ENCODE measurements at regions not wholly inside any gene's neighbourhood (a gene's known extent, or its start where the extent isn't known, plus 50 kb on each side); places are given as distances from the start of the nearest gene placed in this dataset.
A peak's percentile ranks its signal among the peaks of the same experiment; 100 is the strongest.

- no peak for DNase-seq
Observed at GRCh38 chr4:135201081-135201480, 999.5 kb upstream of the PABPC4L start.

- no peak for DNase-seq
Observed at GRCh38 chr4:135197641-135198040, 996.1 kb upstream of the PABPC4L start.

- DNase-seq: peak; percentile 12
Observed at GRCh38 chr4:135194477-135194876, 992.9 kb upstream of the PABPC4L start.

GRCh38 chr4:135192751-135193535 lies 991.4 kb upstream of the PABPC4L start:
- no peak for DNase-seq

- no peak for DNase-seq
Observed at GRCh38 chr4:135191596-135191995, 990.0 kb upstream of the PABPC4L start.

GRCh38 chr4:135186002-135186401 lies 984.4 kb upstream of the PABPC4L start:
- no peak for DNase-seq

GRCh38 chr4:135185256-135185655 lies 983.7 kb upstream of the PABPC4L start:
- no peak for DNase-seq

- DNase-seq: no peak
Observed at GRCh38 chr4:135184715-135185114, 983.1 kb upstream of the PABPC4L start.

GRCh38 chr4:135177321-135177720 lies 975.7 kb upstream of the PABPC4L start:
- DNase-seq: no peak

GRCh38 chr4:135166661-135167060 lies 965.1 kb upstream of the PABPC4L start:
- no peak for DNase-seq

GRCh38 chr4:135164601-135165000 lies 963.0 kb upstream of the PABPC4L start:
- no peak for DNase-seq

- DNase-seq: no peak
Observed at GRCh38 chr4:135144498-135144897, 942.9 kb upstream of the PABPC4L start.

GRCh38 chr4:135124196-135124595 lies 922.6 kb upstream of the PABPC4L start:
- DNase-seq: no peak

GRCh38 chr4:135123632-135124031 lies 922.0 kb upstream of the PABPC4L start:
- DNase-seq: no peak

- DNase-seq: no peak
Observed at GRCh38 chr4:135122457-135122856, 920.9 kb upstream of the PABPC4L start.

GRCh38 chr4:135120195-135120594 lies 918.6 kb upstream of the PABPC4L start:
- DNase-seq: no peak

- no peak for DNase-seq
Observed at GRCh38 chr4:135114079-135114478, 912.5 kb upstream of the PABPC4L start.

- DNase-seq: no peak
Observed at GRCh38 chr4:135098061-135098460, 896.5 kb upstream of the PABPC4L start.

GRCh38 chr4:135073389-135073788 lies 871.8 kb upstream of the PABPC4L start:
- no peak for DNase-seq

- DNase-seq: no peak
Observed at GRCh38 chr4:135072553-135072952, 871.0 kb upstream of the PABPC4L start.

- DNase-seq: no peak
Observed at GRCh38 chr4:135065366-135065765, 863.8 kb upstream of the PABPC4L start.

GRCh38 chr4:135050086-135050717 lies 848.6 kb upstream of the PABPC4L start:
- DNase-seq: no peak

- no peak for DNase-seq
Observed at GRCh38 chr4:135032670-135033069, 831.1 kb upstream of the PABPC4L start.

- DNase-seq: no peak
Observed at GRCh38 chr4:135015771-135016170, 814.2 kb upstream of the PABPC4L start.

GRCh38 chr4:135007400-135007799 lies 805.8 kb upstream of the PABPC4L start:
- DNase-seq: no peak
